ENCODE measurements at regions not wholly inside any gene's neighbourhood (a gene's known extent, or its start where the extent isn't known, plus 50 kb on each side); places are given as distances from the start of the nearest gene placed in this dataset.

DNA sequence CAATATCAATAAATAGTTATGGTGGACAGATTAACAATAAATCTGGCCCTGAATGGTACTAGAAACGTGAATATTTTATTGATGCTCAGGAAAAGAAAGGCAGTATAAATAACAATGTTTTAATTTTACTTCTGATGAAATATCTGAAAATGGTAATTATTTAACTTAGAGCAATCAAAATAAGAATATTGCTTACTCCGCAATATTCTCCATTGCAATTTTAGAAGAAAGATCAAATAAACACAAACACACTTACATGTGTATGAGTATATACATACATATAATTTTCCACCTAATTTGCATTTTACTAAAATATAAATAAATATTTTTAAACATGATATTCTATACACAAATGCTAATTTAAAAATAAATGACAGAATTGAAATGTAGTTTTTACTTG is 1130.5 kb downstream of the NCAM2 start:
- no peak overlapping the region for H3K9ac ChIP-seq
- H4K20me1 ChIP-seq (ENCODE audit: insufficient read depth) = no peaks in the 10 kb centered on the region
- CTCF ChIA-PET = no interaction called here
- TF ChIP-seq FOXJ3 (CRISPR knock-in tag; IDR thresholded peaks at IDR 0.05) = no peak
- no peak for TF ChIP-seq ELF1 (IDR thresholded peaks at IDR 0.05)
- TF ChIP-seq GABPA (IDR thresholded peaks at IDR 0.05; ENCODE audit: low read depth) = no peak
- TF ChIP-seq CHD2 (IDR thresholded peaks at IDR 0.05; ENCODE audit: low read length, partially characterized antibody) = no peak
- no peak for TF ChIP-seq TEAD4 (IDR thresholded peaks at IDR 0.05; ENCODE audit: borderline replicate concordance, insufficient read depth)
- no peak for TF ChIP-seq IRF3 (IDR thresholded peaks at IDR 0.05; ENCODE audit: low read depth, low read length)
- no peak for TF ChIP-seq JUND (IDR thresholded peaks at IDR 0.05)
- no peak for TF ChIP-seq YY1 (IDR thresholded peaks at IDR 0.05; ENCODE audit: low read depth)
- no peak for TF ChIP-seq MXI1 (IDR thresholded peaks at IDR 0.05; ENCODE audit: low read depth, low read length)
- TF ChIP-seq, protein P1, sequence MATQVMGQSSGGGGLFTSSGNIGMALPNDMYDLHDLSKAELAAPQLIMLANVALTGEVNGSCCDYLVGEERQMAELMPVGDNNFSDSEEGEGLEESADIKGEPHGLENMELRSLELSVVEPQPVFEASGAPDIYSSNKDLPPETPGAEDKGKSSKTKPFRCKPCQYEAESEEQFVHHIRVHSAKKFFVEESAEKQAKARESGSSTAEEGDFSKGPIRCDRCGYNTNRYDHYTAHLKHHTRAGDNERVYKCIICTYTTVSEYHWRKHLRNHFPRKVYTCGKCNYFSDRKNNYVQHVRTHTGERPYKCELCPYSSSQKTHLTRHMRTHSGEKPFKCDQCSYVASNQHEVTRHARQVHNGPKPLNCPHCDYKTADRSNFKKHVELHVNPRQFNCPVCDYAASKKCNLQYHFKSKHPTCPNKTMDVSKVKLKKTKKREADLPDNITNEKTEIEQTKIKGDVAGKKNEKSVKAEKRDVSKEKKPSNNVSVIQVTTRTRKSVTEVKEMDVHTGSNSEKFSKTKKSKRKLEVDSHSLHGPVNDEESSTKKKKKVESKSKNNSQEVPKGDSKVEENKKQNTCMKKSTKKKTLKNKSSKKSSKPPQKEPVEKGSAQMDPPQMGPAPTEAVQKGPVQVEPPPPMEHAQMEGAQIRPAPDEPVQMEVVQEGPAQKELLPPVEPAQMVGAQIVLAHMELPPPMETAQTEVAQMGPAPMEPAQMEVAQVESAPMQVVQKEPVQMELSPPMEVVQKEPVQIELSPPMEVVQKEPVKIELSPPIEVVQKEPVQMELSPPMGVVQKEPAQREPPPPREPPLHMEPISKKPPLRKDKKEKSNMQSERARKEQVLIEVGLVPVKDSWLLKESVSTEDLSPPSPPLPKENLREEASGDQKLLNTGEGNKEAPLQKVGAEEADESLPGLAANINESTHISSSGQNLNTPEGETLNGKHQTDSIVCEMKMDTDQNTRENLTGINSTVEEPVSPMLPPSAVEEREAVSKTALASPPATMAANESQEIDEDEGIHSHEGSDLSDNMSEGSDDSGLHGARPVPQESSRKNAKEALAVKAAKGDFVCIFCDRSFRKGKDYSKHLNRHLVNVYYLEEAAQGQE (IDR thresholded peaks at IDR 0.05; ENCODE audit: low read depth, low read length) = no peak
- no peaks in the 10 kb centered on the region for H3K4me1 ChIP-seq (ENCODE audit: control insufficient read depth in 1 of 2, insufficient read depth in 2 of 2, low read depth in 1 of 2, low read length in 1 of 2)
- WGBS (ENCODE audit: low lambda C conversion rate) = 47% methylated on average over 2 of the region's 2 CpGs
- no peaks in the 10 kb centered on the region for H3F3A ChIP-seq (replicated peaks; ENCODE audit: insufficient read depth)
- H3K9me3 ChIP-seq = no peaks in the 10 kb centered on the region; the same call in 1 of the 2 replicates
- H3K9me2 ChIP-seq = no peaks in the 10 kb centered on the region
- H3K4me3 ChIP-seq (ENCODE audit: low read depth in 2 of 2, low read length in 1 of 2) = no peak overlapping the region
- no peaks in the 10 kb centered on the region for H3K36me3 ChIP-seq (replicated peaks in 1 of 2; ENCODE audit: control insufficient read depth in 1 of 2, insufficient read depth in 2 of 2, low read length in 1 of 2)
- H3K79me2 ChIP-seq (ENCODE audit: insufficient read depth) = no peaks in the 10 kb centered on the region
- POLR2A ChIA-PET = no interaction called here
- DNase-seq = no peak
- no peak overlapping the region for H3K27ac ChIP-seq (ENCODE audit: low read depth in 2 of 2, low read length in 1 of 2)
- H3K27me3 ChIP-seq (ENCODE audit: insufficient read depth) = no peaks in the 10 kb centered on the region
- H2AFZ ChIP-seq (ENCODE audit: low read depth) = no peak overlapping the region
- H3K4me2 ChIP-seq = no peak overlapping the region

- no peaks in the 10 kb centered on the region; the same call in 1 of the 2 replicates for H3K9me3 ChIP-seq
- no peak overlapping the region for H3K4me2 ChIP-seq
- ChIA-PET CTCF (no interaction called here), POLR2A (no interaction called here)
- no peaks in the 10 kb centered on the region for H3K9me2 ChIP-seq
- no peaks in the 10 kb centered on the region for H3K27me3 ChIP-seq (ENCODE audit: insufficient read depth)
- H3K4me3 ChIP-seq (ENCODE audit: low read depth in 2 of 2, low read length in 1 of 2) = no peak overlapping the region
- no peaks in the 10 kb centered on the region for H3K79me2 ChIP-seq (ENCODE audit: insufficient read depth)
- H3K27ac ChIP-seq (ENCODE audit: low read depth in 2 of 2, low read length in 1 of 2) = no peak overlapping the region
- no peak overlapping the region for H3K9ac ChIP-seq
- H4K20me1 ChIP-seq (ENCODE audit: insufficient read depth) = no peaks in the 10 kb centered on the region
- 38% methylated on average over 5 of the region's 5 CpGs for WGBS (ENCODE audit: low lambda C conversion rate)
- TF ChIP-seq SIN3A (IDR thresholded peaks at IDR 0.05; ENCODE audit: borderline replicate concordance, low read depth, low read length) (no peak), TEAD4 (IDR thresholded peaks at IDR 0.05; ENCODE audit: borderline replicate concordance, insufficient read depth) (no peak), FOXJ3 (CRISPR knock-in tag; IDR thresholded peaks at IDR 0.05) (no peak), EZH2phosphoT487 (IDR thresholded peaks at IDR 0.05; ENCODE audit: borderline replicate concordance, low read depth) (no peak), ELF1 (IDR thresholded peaks at IDR 0.05) (no peak)
- TF ChIP-seq, protein P2, sequence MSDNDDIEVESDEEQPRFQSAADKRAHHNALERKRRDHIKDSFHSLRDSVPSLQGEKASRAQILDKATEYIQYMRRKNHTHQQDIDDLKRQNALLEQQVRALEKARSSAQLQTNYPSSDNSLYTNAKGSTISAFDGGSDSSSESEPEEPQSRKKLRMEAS (IDR thresholded peaks at IDR 0.05; ENCODE audit: low read depth) = no peak
- TF ChIP-seq, protein P3, sequence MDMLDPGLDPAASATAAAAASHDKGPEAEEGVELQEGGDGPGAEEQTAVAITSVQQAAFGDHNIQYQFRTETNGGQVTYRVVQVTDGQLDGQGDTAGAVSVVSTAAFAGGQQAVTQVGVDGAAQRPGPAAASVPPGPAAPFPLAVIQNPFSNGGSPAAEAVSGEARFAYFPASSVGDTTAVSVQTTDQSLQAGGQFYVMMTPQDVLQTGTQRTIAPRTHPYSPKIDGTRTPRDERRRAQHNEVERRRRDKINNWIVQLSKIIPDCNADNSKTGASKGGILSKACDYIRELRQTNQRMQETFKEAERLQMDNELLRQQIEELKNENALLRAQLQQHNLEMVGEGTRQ (IDR thresholded peaks at IDR 0.05; ENCODE audit: borderline replicate concordance, low read depth, low read length) = no peak
- no peaks in the 10 kb centered on the region for H3F3A ChIP-seq (replicated peaks; ENCODE audit: insufficient read depth)
- H2AFZ ChIP-seq (ENCODE audit: low read depth) = no peak overlapping the region
- no peaks in the 10 kb centered on the region for H3K4me1 ChIP-seq (ENCODE audit: control insufficient read depth in 1 of 2, insufficient read depth in 2 of 2, low read depth in 1 of 2, low read length in 1 of 2)
- DNase-seq = no peak
- H3K36me3 ChIP-seq (replicated peaks in 1 of 2; ENCODE audit: control insufficient read depth in 1 of 2, insufficient read depth in 2 of 2, low read length in 1 of 2) = no peaks in the 10 kb centered on the region
These were observed 1134.3 kb downstream of the NCAM2 start for GRCh38 chr21:22132358-22133071.

Measured in SK-N-SH (cell line).